Parathyroid adenoma (tissue), 2 donors: ENCODE measurements at regions not wholly inside any gene's neighbourhood (a gene's known extent, or its start where the extent isn't known, plus 50 kb on each side); places are given as distances from the start of the nearest gene placed in this dataset.

Experiments used
- H2AFZ ChIP-seq: fragments of 300-600 bp; sonication (generic); one replicate; pipeline ENCODE4 v1.7.0; 2017; ENCODE audit warnings: antibody characterized with exemption, mild to moderate bottlenecking
- H3K27ac ChIP-seq: fragments of 300-600 bp; sonication (generic); one replicate; pipeline ENCODE4 v1.7.0; 2017
- H3K27me3 ChIP-seq: fragments of 300-600 bp; sonication (generic); one replicate; pipeline ENCODE4 v1.7.0; 2017; ENCODE audit warnings: low read length; ENCODE audit not compliant: control insufficient read depth, insufficient read depth
- H3K36me3 ChIP-seq: fragments of 300-600 bp; sonication (generic); one replicate; pipeline ENCODE4 v1.7.0; 2017; ENCODE audit warnings: low read length; ENCODE audit not compliant: control insufficient read depth, insufficient read depth
- H3K4me1 ChIP-seq: fragments of 300-600 bp; sonication (generic); one replicate; pipeline ENCODE4 v1.7.0; 2017; ENCODE audit warnings: control low read depth
- H3K4me2 ChIP-seq: fragments of 300-600 bp; sonication (generic); one replicate; pipeline ENCODE4 v1.7.0; 2017; ENCODE audit warnings: low read length
- H3K4me3 ChIP-seq: fragments of 300-600 bp; sonication (generic); one replicate; pipeline ENCODE4 v1.7.0; 2017; ENCODE audit warnings: low read depth, low read length
- H3K79me2 ChIP-seq: fragments of 300-600 bp; sonication (generic); one replicate; pipeline ENCODE4 v1.7.0; 2017; ENCODE audit warnings: control low read depth
- H3K9ac ChIP-seq: fragments of 300-600 bp; sonication (generic); one replicate; pipeline ENCODE4 v1.7.0; 2017; ENCODE audit warnings: mild to moderate bottlenecking
- H3K9me3 ChIP-seq: fragments of 300-600 bp; sonication (generic); one replicate; pipeline ENCODE4 v1.7.0; 2017; ENCODE audit warnings: low read length; ENCODE audit not compliant: control insufficient read depth
- CTCF ChIP-seq: fragments of 300-600 bp; sonication (generic); IDR thresholded peaks from one replicate; pipeline ENCODE4 v1.7.0; 2017; ENCODE audit warnings: antibody characterized with exemption, mild to moderate bottlenecking
- donor health status: primary hyperparathyroidism.

DNA sequence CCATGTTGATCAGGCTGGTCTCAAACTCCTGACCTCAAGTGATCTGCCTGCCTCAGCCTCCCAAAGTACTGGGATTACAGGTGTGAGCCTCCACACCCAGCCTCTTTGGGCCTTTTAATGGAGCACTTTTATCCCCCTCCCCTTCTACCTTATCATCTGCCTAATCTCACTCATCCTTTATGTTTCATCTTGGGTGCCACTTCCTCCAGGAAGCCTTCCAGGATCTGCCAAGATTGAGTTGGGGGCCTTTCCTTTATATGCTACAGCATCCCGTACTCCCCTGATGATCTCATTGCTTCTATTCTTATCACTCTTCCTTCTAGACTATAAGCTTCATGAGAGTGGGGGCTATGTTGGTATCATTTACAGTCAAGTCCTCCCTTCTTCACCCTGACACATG is 192.8 kb upstream of the WSCD1 start:
- Histone ChIP-seq H3K4me1 (no peaks in the 10 kb centered on the region), H2AFZ (no peak overlapping the region), H3K4me2 (no peak overlapping the region), H3K9me3 (no peaks in the 10 kb centered on the region), H3K4me3 (no peak overlapping the region), H3K9ac (no peak overlapping the region), H3K79me2 (no peaks in the 10 kb centered on the region), H3K27ac (no peak overlapping the region), H3K36me3 (no peaks in the 10 kb centered on the region), H3K27me3 (no peaks in the 10 kb centered on the region)
- no peak for TF ChIP-seq CTCF

DNA sequence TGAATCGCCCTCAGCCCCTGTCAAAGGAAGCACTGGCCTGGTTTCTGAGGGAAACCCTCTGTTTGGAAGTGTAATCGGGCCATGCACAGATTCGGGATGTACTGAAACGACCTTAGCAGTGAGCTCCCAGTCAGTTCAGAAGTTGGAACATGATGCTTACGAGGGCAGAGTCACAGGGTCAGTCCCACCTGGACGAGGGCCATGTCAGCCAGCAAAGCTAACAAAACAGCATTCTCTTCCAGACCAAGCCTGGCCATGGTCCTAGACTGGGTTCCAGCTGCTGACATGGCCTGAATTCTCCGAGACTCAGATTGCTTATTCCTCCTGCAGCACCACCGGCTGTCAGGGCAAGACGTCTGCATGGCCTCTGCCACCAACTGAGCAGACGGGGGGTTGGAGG is 192.2 kb upstream of the WSCD1 start:
- Histone ChIP-seq H3K36me3 (no peaks in the 10 kb centered on the region), H3K9ac (no peak overlapping the region), H3K27ac (no peak overlapping the region)

DNA sequence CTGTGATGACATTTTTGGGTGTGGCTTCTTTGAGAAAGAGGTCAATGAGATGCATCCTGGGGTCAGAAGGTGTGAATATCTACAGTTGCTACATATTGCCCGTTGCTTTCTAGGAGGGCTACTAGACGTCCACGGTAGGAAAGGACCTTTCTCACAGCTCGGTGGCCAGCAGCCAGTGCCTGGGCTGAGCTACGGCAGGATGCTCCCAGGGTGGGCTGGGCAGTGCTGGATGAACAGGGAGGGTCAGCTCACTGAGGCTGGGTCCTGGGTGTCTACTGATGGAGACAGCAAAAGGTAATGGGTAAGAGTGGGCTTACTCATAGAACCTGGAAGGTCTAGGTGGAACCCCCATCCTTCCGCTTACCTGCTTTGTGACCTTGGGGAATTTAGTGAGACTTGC is 188.3 kb upstream of the WSCD1 start:
- no peak overlapping the region for H3K4me2 ChIP-seq
- H3K27me3 ChIP-seq = no peaks in the 10 kb centered on the region
- H3K36me3 ChIP-seq = no peaks in the 10 kb centered on the region
- no peak overlapping the region for H2AFZ ChIP-seq
- H3K27ac ChIP-seq = no peak overlapping the region
- no peaks in the 10 kb centered on the region for H3K79me2 ChIP-seq
- no peaks in the 10 kb centered on the region for H3K4me1 ChIP-seq
- no peaks in the 10 kb centered on the region for H3K9me3 ChIP-seq
- TF ChIP-seq CTCF = no peak
- H3K4me3 ChIP-seq = no peak overlapping the region
- H3K9ac ChIP-seq = no peak overlapping the region

More for the DNA sequence above, 192.2 kb upstream of the WSCD1 start:
- H3K79me2 ChIP-seq = no peaks in the 10 kb centered on the region
- H3K27me3 ChIP-seq = no peaks in the 10 kb centered on the region
- H3K4me3 ChIP-seq = no peak overlapping the region
- no peaks in the 10 kb centered on the region for H3K4me1 ChIP-seq
- no peak for TF ChIP-seq CTCF
- H2AFZ ChIP-seq = no peak overlapping the region
- H3K9me3 ChIP-seq = no peaks in the 10 kb centered on the region
- H3K4me2 ChIP-seq = no peak overlapping the region

GRCh38 chr17:5883775-5884665 is 186.2 kb upstream of the WSCD1 start:
- no peak overlapping the region for H3K4me3 ChIP-seq
- H3K36me3 ChIP-seq = no peaks in the 10 kb centered on the region
- no peak for TF ChIP-seq CTCF
- no peak overlapping the region for H3K4me2 ChIP-seq
- no peaks in the 10 kb centered on the region for H3K27me3 ChIP-seq
- no peak overlapping the region for H2AFZ ChIP-seq
- no peak overlapping the region for H3K9ac ChIP-seq
- H3K9me3 ChIP-seq = no peaks in the 10 kb centered on the region
- no peaks in the 10 kb centered on the region for H3K79me2 ChIP-seq
- H3K4me1 ChIP-seq = no peaks in the 10 kb centered on the region
- no peak overlapping the region for H3K27ac ChIP-seq

- Histone ChIP-seq H3K4me2 (no peak overlapping the region), H3K4me1 (no peaks in the 10 kb centered on the region), H3K4me3 (no peak overlapping the region), H3K27ac (no peak overlapping the region), H2AFZ (no peak overlapping the region), H3K36me3 (no peaks in the 10 kb centered on the region), H3K9me3 (no peaks in the 10 kb centered on the region), H3K9ac (no peak overlapping the region), H3K79me2 (no peaks in the 10 kb centered on the region), H3K27me3 (no peaks in the 10 kb centered on the region)
- no peak for TF ChIP-seq CTCF
These were observed 184.8 kb upstream of the WSCD1 start for GRCh38 chr17:5885336-5885735.
